G401.6 (cell line): ENCODE measurements at regions not wholly inside any gene's neighbourhood (a gene's known extent, or its start where the extent isn't known, plus 50 kb on each side); places are given as distances from the start of the nearest gene placed in this dataset.
A peak's percentile ranks its signal among the peaks of the same experiment; 100 is the strongest.

Experiments used
- FAIRE-seq: peaks from 2 replicates; lab custom pipeline; 2012; peaks lifted over from hg19 to GRCh38; lab: Jason Lieb, UNC

DNA sequence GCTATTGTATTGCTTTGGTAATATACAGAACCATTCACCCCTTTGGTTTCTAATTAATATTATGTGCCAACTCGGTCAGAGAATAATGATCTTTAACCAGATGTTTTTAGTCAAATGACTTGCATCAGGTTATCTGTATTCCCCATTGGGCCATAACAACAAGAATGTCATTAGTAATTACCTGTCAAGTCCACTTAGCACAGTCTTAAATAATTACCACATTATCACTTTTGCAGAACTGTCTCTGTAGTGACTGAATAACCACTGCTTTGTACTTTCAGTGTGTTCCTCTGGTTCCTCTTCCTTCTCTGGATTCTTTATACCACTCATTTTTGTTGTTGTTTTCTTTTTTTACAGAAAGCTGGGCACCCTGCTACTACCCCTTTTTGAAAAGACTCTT lies 257.7 kb upstream of the SPOCK3 start:
- no peak for FAIRE-seq

DNA sequence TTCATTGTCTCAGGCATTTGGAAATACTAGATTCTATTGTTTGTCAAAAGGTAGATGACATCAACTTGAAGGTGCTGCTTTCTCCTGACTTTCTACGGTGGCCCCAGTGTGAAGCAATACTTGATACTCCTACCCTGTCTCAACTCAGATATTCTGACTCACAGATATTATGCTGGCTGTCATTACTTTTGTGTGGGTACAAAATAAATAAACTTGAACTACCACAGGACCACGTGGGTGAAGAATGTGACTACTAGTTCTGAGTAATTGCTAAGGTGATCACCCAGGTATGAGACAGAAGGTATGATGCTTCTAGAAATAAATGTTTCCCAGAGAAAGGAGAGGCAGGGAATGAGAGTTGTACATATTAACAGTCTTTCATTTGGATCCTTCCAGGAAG lies 275.3 kb upstream of the SPOCK3 start:
- no peak for FAIRE-seq

DNA sequence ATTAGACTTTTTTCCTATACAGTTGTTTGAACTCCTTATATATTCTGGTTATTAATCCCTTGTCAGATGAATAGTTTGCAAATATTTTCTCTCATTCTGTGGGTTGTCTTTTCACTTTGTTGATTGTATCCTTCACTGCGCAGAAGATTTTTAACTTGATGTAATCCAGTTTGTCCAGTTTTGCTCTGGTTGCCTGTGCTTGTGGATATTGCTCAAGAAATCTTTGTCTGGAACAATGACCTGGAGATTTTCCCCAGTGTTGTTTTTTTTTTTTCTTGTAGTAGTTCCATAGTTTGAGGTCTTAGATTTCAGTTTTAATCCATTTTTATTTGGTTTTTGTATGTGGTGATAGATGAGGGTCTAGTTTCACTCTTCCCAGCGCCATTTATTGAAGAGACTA lies 289.8 kb upstream of the SPOCK3 start:
- no peak for FAIRE-seq

DNA sequence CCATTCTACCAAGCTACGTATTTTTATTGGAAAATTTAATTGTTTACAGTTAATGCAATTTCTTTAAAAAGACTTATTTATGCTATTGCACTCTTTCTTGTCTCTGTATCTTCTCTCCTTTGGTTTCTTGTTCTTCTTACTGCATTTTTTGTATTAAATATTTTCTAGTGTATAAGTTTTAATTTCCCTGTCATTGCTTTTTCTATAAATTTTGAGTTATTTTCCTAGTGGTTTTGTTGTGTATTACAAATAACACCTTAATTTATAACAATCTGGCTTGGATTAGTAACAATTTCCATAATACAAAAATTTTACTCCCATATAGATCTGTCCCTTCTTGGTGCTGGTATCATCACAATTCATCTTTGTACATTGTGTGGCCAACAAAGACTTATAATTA lies 303.5 kb upstream of the SPOCK3 start:
- no peak for FAIRE-seq

DNA sequence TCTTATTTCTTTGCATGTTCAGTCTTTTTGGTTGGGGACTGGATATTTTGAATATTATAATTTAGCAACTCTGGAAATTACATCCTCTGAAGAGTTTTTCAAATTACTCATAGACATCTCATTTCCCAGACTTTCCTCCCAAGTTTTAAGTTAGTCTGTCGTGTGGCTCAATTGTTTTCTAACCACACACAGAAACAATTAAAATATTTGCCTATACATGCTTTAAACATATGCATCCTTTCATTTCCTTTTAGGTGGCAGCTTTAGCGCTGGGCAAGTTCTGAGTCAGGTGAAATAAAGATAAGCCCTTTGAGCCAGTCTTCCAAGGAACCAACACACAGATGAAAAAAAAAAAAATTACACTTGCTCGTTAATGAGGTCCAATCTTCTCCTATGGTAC lies 307.0 kb upstream of the SPOCK3 start:
- FAIRE-seq: no peak

DNA sequence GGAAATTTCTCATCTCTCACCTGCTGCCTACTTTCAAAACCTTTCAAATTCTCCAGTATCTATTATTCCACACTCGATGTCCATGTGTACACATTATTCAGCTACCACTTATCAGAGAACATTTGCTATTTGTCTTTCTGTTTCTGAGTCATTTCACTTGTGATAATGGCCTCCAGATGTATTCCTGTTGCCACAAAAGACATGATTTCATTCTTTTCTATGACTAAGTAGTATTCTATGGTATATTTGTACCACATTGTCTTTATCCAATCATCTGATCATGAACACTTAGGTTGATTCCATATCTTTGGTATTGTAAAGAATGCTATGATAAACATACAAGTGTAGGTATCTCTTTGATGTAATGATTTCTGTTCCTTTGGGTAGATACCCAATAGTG lies 310.1 kb upstream of the SPOCK3 start:
- FAIRE-seq: no peak

DNA sequence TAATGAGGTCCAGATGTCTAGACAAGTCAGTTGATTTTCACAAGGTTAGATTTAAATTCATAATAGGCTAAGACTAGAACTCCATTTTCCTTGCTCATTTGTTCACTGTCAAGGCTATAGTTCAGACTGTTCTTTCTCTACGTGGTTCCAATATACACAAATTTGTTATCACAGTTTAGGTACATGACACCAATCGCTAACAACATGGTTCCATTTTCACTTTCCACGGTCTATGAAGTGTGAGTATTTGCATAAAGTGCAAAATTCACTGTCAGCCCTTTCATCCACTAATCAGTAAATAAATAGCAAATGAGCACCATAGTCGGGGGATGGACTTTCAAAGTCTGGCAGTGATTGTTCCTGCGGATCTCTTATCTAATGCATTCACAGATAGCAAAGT lies 315.7 kb upstream of the SPOCK3 start:
- no peak for FAIRE-seq

DNA sequence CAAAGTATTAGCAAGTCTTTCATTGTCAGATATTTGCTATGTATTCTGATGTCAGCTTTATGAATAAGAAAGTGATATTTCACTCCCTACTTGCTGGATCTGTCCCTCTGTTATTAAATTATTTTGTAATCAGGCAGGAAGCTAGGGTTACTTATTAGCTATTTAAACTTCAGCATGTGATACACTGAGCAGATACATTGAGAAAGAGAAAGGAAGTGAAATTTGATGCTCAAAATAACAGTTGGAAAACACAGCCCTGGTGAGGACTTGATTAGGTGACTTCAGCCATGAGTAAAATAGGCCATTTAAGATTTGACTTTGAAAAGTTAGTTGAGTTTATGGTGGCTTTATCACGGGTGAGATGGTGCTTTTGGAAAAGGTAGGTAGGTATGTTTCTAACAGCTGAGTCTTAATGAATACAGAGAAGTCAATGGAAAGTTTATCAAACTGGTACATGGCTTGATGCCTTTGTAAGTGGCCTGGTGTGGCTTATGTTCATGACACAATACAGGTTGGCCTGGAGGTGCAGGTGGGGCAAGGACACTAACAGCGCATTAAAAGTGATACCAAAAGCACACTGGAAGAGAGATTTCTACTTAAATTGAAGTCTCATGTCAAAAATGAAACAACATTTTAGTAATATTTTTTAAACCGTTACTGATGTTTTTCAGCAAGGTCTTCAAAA lies 321.2 kb upstream of the SPOCK3 start:
- no peak for FAIRE-seq

DNA sequence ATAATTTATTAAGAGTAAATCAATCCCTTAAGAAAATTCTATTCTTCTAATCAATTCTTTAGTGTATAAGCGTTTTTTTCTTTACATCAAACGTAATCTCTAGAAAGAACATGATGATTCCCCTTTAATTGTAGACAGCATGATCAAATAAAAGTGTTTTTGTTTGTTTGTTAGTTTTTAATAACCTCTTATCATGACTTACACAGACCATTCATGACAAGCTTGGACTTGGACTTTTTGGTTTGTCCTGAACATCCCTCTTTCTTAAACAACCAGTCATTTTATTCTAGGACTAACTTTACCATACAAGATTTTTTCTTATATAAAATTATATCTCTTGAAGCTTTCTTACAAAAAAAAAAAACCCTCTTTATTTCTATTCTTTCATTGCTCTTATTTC lies 344.6 kb upstream of the SPOCK3 start:
- peak; percentile 23 for FAIRE-seq

DNA sequence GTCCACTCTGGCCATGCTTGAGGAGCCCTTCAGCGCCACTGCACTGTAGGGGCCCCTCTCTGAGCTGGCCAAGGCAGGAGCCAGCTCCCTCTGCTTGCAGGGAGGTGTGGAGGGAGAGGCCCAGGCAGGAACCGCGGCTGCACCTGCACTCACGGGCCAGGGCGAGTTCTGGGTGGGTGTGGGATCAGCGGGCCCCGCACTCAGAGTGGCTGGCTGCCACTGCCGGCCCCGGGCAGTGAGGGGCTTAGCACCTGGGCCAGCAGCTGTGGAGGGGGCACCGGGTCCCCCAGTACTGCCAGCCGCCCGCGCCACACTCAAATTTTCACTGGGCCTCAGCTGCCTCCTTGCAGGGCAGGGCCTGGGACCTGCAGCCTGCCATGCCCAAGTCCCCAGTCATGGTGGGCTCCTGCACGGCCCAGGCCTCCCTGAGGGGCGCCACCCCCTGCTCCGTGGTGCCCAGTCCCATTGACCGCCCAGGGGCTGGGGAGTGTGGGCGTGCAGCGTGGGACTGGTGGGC lies 347.2 kb upstream of the SPOCK3 start:
- no peak for FAIRE-seq

DNA sequence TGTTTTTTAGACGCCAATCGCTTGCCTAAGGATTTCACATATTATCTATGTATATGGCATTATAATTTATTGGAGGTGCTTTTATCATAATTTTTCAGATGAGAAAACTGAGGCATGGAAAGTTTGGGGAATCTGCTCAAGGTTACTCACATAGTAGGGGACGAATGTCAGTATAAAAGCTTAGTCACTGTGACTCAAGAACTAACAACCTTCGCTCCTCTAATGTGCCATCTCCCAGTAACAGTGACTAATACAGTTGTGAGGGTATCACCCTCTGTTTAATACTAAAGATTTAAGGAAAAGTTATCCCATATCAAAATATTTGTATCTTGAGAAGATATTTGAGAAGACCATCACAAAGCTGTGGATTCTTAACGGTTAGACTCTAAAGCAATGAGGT lies 353.1 kb upstream of the SPOCK3 start:
- FAIRE-seq: no peak

DNA sequence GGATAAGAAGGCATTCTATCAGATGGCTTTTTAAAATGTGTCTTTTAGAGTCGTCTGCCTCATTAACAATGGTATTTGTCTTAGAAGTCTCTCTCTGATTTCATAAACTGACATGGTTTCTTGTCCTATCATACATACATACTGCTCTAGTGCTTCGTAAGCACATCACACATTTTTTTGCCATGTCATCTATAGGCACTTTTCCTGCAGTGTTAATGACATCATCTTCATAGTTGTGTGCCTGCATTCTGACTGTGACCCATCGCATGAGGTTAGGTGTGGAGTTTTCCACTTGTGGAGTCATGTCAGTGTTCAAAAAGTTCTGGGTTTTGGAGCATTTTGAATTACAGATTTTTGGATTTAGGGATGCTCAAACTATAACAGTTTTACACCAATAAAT lies 361.6 kb upstream of the SPOCK3 start:
- no peak for FAIRE-seq

DNA sequence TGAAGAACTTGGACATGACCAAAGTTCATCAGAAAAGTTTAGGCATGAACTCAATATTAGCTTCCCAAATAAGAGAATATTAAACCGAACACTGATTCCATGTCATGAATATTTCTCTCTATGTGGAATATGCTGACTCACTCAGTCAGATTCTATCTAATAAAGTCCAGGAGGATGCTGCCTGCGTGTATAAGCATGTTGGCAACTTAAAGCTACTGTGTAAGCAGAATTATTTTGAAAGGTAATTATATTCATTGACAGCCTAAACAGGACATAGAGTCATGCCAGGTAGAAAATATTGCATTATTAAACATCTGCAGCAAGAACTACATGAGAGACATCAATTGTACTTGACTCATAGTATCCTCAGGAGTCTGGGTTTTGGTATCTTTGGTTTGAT lies 367.9 kb upstream of the SPOCK3 start:
- no peak for FAIRE-seq

DNA sequence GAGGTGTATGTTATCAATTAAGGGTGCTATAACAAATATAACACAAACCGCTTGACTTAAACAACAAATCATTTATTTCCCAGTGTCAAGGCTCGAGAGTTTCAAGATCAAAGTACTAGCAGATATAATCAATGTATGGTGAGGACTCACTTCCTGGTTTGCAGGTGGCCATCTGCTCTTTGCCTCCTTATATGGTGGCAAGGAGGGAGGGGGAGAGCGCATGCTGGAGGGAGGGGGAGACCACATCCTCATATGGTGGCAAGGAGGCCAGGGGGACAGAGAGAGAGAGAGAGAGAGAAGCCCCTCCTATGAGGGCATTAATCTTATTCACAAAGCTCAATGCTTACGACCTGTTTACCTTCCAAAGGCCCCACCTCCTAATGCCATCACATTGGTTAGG lies 372.3 kb upstream of the SPOCK3 start:
- FAIRE-seq: no peak

DNA sequence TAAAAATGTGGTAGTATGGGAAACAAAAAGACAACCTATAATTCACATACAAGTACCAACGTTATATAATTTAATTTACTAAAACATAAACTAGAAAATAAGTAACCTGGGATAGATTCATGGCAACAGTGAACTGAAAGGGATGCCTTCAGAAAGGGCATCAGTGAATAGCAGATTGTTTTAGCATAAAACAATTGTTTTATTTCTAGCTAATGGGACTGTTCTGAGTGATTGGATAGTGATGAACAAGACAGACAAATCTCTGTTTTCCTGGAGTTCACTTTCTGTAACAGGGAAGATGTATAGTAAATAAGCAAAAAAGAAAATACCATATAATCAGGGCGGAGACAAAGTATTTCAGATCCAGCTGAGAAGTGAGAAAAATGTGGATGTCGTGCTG lies 379.1 kb upstream of the SPOCK3 start:
- no peak for FAIRE-seq

DNA sequence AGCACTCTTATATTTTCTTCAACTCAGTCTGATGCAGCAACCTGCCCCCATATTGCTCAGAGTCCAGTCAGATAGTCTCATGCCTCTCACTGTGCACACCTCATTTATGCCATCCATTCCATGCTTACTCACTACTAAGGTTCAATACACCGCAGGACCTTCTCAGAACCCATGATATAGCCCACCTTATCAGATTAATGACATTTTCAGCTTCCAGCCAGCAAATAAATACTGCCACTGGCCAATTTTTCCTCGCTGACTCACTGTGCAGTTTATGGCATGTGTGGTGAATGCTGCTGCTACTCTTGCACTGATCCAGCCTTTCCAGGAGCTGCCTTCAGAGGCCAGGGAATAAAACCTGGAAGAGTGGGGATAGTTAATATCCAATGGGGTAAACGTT lies 380.6 kb upstream of the SPOCK3 start:
- no peak for FAIRE-seq

DNA sequence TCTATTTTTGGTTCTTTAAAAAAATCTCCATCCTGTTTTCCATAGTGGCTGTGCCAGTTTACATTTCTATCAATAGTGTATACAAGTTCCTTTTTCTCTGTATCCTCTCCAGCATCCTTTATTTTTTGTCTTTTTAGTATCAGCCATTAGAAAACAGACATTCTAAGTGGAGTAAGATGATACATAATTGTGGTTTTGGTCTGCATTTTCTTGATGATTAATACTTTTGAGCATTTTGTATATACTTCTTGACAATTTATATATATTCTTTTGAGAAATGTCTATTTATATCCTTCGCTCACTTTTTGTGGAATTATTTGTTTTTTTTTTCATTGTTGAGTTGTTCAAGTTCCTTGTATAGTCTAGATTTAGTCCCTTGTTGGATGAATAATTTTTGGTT lies 382.2 kb upstream of the SPOCK3 start:
- no peak for FAIRE-seq

DNA sequence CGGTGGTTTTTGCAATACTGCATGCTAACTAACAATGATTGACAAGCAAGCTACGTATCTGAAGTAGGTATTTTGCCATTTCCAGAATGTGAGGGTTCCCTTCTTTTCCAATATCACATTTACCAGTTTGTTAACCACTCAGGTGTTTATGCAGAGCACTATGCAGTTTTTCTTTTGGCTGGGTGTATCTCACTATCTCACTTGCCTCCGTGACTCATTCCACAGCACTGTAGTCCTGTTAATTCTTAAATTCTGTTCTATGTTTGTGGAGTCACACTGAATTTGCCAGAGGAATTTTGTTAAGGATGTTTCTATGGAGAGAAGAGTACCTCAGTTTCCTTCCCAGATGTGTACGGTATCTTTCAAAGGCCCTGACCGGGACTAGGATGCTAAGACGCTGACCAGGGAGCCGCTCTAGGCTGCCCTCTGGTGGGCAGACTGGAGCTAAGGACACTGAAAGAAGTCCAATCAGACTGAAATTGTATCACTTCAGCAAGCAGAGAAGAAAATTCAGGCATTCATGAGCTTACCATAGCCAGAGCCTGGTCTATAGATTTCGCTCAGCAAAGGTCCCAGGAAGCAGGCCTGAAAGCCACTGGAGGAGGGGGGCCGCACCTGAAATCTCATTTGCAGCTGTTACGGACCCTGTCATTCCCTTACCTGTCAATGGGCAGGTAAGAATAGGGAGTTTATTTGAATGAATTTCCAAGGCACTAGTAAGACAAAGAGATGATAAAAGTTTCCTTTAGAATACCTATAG lies 388.4 kb upstream of the SPOCK3 start:
- no peak for FAIRE-seq

DNA sequence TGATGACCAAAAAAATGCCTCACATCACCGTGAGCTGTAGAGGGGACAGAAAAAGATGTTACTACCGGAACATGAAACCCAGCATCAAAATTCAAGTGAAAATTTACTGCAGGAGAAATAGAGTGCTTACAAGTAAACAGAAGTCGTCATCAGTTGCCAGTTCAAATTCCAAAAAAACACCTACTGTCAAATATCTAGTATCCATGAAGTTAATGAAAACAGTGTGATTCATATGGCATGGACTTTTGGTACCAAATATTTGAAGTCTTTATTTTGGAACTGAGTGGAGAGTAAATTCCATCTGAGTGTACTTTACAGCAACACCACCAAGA lies 388.9 kb upstream of the SPOCK3 start:
- no peak for FAIRE-seq

DNA sequence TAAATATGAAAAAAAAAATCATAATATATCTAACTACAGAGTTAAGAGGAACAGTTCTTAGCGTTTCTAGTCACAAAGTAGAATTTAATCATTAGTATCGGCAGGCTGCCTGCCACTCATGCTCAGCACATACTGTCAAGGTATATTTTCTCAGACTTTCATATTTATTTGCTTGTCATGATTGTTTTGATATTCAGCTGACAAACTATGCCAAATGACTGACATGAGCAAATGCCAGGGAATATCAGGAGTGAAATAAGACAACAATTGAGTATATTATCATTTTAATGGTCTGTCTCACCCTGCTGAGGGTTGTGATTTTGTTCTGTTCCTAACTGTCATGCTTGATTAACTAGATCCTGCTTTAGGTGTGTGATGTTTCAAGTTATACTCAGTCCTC lies 395.0 kb upstream of the SPOCK3 start:
- FAIRE-seq: no peak

DNA sequence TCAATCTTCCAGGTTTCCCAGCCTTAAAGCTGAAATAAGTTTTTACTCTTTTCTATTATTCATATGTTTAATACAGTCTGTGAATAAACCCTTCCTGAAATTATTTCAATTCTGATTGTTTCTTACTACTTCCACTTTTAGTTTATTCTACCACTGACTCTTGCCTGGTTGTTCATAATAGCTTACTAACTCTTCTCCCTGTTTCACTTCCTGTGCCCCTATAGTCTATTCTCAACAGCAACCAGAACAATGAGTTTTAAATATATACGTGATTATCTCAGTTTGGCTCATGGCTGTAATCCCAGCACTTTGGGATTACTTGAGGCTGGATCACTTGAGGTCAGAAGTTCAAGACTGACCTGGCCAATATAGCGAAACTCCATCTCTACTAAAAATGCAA lies 408.0 kb upstream of the SPOCK3 start:
- FAIRE-seq: no peak

DNA sequence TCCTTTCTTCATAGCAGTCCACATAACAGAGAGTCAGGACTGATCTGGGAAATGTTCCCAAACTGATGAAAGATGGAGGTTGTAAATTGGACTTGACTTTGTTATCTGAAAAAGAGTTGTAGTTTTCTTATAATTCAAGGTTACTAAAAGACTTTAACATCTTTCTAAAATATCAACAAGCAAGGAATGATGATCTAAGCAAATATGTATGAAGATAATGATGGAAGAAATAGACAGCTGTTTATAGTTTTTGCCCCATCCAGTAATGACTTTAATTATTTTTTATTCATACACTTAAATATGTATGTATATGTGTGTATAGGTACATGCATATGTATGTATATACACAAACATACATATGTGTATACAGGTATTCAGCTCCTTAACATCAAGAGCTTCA lies 411.1 kb upstream of the SPOCK3 start:
- no peak for FAIRE-seq

DNA sequence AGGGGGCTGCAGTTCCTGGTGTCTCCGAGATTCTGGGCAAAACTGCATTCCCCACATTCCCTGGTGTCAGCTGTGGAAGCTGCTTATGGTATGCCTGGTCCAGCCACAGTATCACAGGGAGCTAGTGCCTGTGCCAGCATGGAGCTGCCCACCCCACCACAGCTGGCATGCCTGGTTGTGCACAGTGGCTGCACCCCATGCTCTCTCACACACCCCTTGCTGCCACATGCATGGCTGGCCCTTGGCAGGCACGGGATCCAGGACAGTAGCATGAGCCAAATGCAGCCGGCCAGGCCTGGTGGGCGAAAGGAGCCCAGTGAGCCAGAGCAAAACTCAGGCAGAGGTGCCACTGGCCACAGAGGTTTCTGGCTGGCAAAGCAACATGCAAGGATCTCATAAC lies 418.0 kb upstream of the SPOCK3 start:
- no peak for FAIRE-seq

DNA sequence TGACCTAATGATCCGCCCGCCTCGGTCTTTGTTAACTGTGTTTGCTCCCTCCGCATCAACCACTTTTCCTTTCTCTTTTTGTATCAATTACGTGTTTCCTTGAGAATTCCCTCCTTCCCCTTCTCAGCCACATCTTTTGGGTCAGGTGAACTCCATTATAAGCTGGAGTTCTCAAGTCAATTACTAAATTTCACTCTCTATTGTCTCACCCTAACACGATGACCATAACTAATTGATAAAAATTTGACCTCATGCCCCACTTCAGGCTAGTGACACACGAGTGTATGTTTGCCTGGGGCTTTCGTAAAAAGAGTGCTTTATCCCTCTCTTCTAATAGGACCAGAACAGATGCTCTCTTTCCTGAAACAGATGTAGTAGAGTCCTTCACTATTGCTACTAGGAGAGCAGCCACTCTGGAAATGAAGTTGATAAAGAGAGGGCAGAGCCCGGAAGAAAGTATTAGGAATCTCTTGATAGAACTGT lies 403.6 kb upstream of the ANXA10 start:
- no peak for FAIRE-seq
